Chondrocyte (in vitro differentiated cells): ENCODE measurements at regions not wholly inside any gene's neighbourhood (a gene's known extent, or its start where the extent isn't known, plus 50 kb on each side); places are given as distances from the start of the nearest gene placed in this dataset.
A peak's percentile ranks its signal among the peaks of the same experiment; 100 is the strongest.

Experiments used
- DNase-seq: peaks from one replicate; pipeline ENCODE4 v3.0.0; 2021; ENCODE audit warnings: mixed read lengths, low spot score
- H3K27ac Mint-ChIP-seq: one replicate; pipeline ENCODE4 v1.8.0; 2021; ENCODE audit warnings: mild to moderate bottlenecking, moderate library complexity, mixed read lengths; ENCODE audit not compliant: unreplicated experiment
- H3K27me3 Mint-ChIP-seq: 2 replicates; pipeline ENCODE4 v1.8.0; 2021; ENCODE audit warnings: low read depth, mixed read lengths
- H3K36me3 Mint-ChIP-seq: 2 replicates; pipeline ENCODE4 v1.8.0; 2021; ENCODE audit warnings: low read depth, mixed read lengths
- H3K4me1 Mint-ChIP-seq: 2 replicates; pipeline ENCODE4 v1.8.0; 2021; ENCODE audit warnings: low read depth, mild to moderate bottlenecking, mixed read lengths
- H3K4me3 Mint-ChIP-seq: one replicate; pipeline ENCODE4 v1.8.0; 2021; ENCODE audit warnings: mild to moderate bottlenecking, moderate library complexity, mixed read lengths; ENCODE audit not compliant: unreplicated experiment
- H3K9me3 Mint-ChIP-seq: 2 replicates; pipeline ENCODE4 v1.8.0; 2021; ENCODE audit warnings: low read depth, mixed read lengths
- CTCF ChIP-seq: fragments of 200-600 bp; sonication (generic); IDR thresholded peaks from 2 replicates; pipeline ENCODE4 v1.5.0; 2021; ENCODE audit warnings: antibody characterized with exemption, mild to moderate bottlenecking, moderate library complexity

GRCh38 chr1:39128959-39129358 lies 75.5 kb upstream of the MACF1 start:
- no peak for TF ChIP-seq CTCF
- H3K9me3 Mint-ChIP-seq = no peaks in the 10 kb centered on the region
- H3K36me3 Mint-ChIP-seq = peaks cover 10% of the 10 kb centered on the region
- H3K4me1 Mint-ChIP-seq = peaks cover 75% of the 10 kb centered on the region
- no peaks in the 10 kb centered on the region for H3K27me3 Mint-ChIP-seq
- H3K4me3 Mint-ChIP-seq = no peak overlapping the region
- no peak for DNase-seq
- peak overlapping the region; percentile 29 for H3K27ac Mint-ChIP-seq

GRCh38 chr1:39129514-39129913 lies 75.0 kb upstream of the MACF1 start:
- DNase-seq = no peak
- peaks cover 8% of the 10 kb centered on the region for H3K36me3 Mint-ChIP-seq
- H3K27me3 Mint-ChIP-seq = no peaks in the 10 kb centered on the region
- H3K27ac Mint-ChIP-seq = peak overlapping the region; percentile 69
- peak; percentile 75 for TF ChIP-seq CTCF
- no peaks in the 10 kb centered on the region for H3K9me3 Mint-ChIP-seq
- peaks cover 79% of the 10 kb centered on the region for H3K4me1 Mint-ChIP-seq
- no peak overlapping the region for H3K4me3 Mint-ChIP-seq

- Mint-ChIP-seq H3K4me1 (peaks cover 84% of the 10 kb centered on the region), H3K27me3 (no peaks in the 10 kb centered on the region), H3K9me3 (no peaks in the 10 kb centered on the region), H3K27ac (peak overlapping the region; percentile 69), H3K36me3 (peaks cover 4% of the 10 kb centered on the region), H3K4me3 (no peak overlapping the region)
- TF ChIP-seq CTCF = no peak
- DNase-seq = no peak
Measured at GRCh38 chr1:39130325-39130724, 74.2 kb upstream of the MACF1 start.

- no peak for DNase-seq
- TF ChIP-seq CTCF = no peak
- no peaks in the 10 kb centered on the region for H3K36me3 Mint-ChIP-seq
- H3K27ac Mint-ChIP-seq = peak overlapping the region; percentile 96
- H3K9me3 Mint-ChIP-seq = no peaks in the 10 kb centered on the region
- peaks cover 83% of the 10 kb centered on the region for H3K4me1 Mint-ChIP-seq
- no peak overlapping the region for H3K4me3 Mint-ChIP-seq
- no peaks in the 10 kb centered on the region for H3K27me3 Mint-ChIP-seq
Measured at GRCh38 chr1:39131940-39132339, 72.6 kb upstream of the MACF1 start.

- DNase-seq = no peak
- Mint-ChIP-seq H3K9me3 (no peaks in the 10 kb centered on the region), H3K27ac (peak overlapping the region; percentile 96), H3K36me3 (no peaks in the 10 kb centered on the region), H3K4me3 (peak overlapping the region; percentile 26), H3K4me1 (peaks cover 75% of the 10 kb centered on the region), H3K27me3 (no peaks in the 10 kb centered on the region)
- TF ChIP-seq CTCF = peak; percentile 70
Measured at GRCh38 chr1:39132505-39133339, 71.8 kb upstream of the MACF1 start.
